ES-I3 (cell line): ENCODE measurements at regions not wholly inside any gene's neighbourhood (a gene's known extent, or its start where the extent isn't known, plus 50 kb on each side); places are given as distances from the start of the nearest gene placed in this dataset.

Source experiments
- H3K36me3 ChIP-seq: 2 replicates; pipeline ENCODE4 v1.6.1; 2013; ENCODE audit warnings: mild to moderate bottlenecking, low read length, control low read depth, moderate library complexity; ENCODE audit not compliant: insufficient read depth
- H3K4me1 ChIP-seq: 2 replicates; pipeline ENCODE4 v1.6.1; 2013; ENCODE audit warnings: mild to moderate bottlenecking, control low read depth, low read length; ENCODE audit not compliant: insufficient read depth
- H3K9ac ChIP-seq: 2 replicates; pipeline ENCODE4 v1.6.1; 2013; ENCODE audit warnings: low read depth, mild to moderate bottlenecking, low read length, moderate library complexity
- H3K9me3 ChIP-seq: 2 replicates; pipeline ENCODE4 v1.6.1; 2013; ENCODE audit warnings: mild to moderate bottlenecking, low read length, moderate library complexity; ENCODE audit not compliant: control insufficient read depth, insufficient read depth

DNA sequence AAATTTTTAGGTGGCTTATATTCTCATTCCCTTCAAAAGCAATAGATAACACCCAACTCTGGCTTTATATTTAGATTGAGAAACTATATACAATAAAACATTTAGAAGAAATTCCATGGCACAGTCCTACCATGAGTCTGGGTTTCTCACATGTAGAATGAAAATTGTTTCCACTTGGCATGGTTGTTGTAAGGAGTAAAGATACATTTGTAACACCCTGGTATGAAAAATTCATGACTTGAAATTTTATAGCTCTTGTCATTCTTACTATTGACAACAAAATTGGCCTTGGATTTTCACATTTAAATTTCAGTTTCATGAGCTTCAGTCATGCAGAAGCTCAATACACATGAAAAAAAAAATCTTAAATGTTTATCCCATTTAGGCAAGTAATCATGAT, 92.5 kb upstream of the CBLN2 start:
- Histone ChIP-seq H3K4me1 (no peaks in the 10 kb centered on the region), H3K9me3 (no peaks in the 10 kb centered on the region), H3K9ac (no peak overlapping the region), H3K36me3 (no peaks in the 10 kb centered on the region)

DNA sequence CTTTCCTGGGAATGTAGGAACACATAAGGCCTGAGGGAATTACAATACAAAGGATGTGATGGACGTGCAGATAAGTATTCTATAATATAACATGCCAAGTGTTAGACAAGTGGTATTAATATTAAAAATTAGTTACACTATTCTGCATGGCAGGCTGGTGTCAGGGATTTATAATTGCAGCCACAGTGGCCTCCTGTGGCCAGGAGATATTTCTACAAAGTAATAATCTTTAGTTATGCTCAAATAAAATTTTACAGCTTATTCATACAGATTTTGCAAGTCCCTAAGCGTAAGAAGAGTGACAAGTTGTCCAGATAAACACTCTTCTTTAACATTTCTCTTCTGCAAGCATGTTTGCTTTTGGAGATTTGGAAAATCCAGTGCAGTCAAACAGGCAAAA, 90.4 kb upstream of the CBLN2 start:
- Histone ChIP-seq H3K4me1 (peaks cover 7% of the 10 kb centered on the region; the same call in 1 of the 2 replicates), H3K9me3 (no peaks in the 10 kb centered on the region), H3K36me3 (no peaks in the 10 kb centered on the region), H3K9ac (no peak overlapping the region)

DNA sequence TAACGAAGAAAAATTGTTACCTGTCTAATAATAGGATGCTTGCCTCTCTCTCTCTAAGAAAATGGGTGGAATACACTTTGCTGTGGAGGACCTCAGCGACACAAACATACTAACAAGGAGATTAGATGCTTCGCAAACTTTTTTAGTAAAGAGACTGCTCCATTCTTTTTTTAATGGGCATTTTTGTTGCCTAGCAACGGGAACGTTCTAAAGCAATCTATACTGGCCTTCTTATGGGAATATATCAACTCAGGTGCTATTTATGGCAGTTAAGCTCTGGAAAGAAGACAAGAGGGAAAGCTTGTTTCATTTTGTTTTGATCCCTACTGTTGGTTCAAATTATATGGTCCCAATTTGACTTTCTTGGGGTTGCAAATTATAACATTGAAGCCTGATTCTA, 86.8 kb upstream of the CBLN2 start:
- Histone ChIP-seq H3K36me3 (no peaks in the 10 kb centered on the region), H3K9me3 (no peaks in the 10 kb centered on the region), H3K4me1 (peaks cover 7% of the 10 kb centered on the region; the same call in 1 of the 2 replicates), H3K9ac (no peak overlapping the region)

DNA sequence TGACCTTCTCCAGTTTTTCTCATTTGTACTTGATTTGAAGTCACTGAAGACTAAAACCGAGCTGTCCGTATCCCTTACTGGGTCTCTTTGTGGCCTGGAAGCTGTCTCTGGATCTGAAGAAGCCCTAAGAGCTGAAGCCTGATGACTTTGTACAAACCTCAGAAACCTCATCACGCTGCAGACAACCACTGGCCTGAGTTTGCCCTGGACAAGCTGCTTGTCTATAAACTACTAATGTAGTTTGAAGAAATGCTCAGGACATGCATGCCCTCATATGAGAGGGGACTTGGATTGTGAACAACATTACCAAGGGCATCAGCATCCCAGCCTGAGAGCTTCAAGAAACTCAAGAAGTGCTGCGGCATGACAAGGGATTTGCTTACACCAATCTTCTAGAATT, 79.3 kb upstream of the CBLN2 start:
- Histone ChIP-seq H3K36me3 (no peaks in the 10 kb centered on the region), H3K4me1 (no peaks in the 10 kb centered on the region), H3K9ac (no peak overlapping the region), H3K9me3 (no peaks in the 10 kb centered on the region)

DNA sequence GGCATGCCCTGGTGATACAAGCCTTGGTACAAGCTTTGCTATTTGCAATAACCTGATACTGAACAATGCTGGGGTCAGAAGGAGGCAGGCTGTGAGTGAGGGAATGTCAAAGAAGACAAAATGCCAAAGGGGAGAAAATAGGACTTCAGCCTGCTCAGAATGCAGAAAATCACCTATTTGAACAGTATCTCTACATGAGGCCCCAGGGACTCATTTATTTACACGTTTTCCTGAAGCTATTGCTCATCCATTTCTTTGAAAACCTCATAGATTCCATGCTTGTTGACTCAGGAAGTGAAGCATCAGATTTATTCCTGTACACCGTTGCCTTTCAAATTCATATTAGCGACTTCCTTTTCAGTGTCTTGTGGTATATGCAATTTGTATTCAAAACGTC, 69.4 kb upstream of the CBLN2 start:
- no peaks in the 10 kb centered on the region for H3K4me1 ChIP-seq
- no peaks in the 10 kb centered on the region for H3K36me3 ChIP-seq
- H3K9ac ChIP-seq = no peak overlapping the region
- H3K9me3 ChIP-seq = no peaks in the 10 kb centered on the region

DNA sequence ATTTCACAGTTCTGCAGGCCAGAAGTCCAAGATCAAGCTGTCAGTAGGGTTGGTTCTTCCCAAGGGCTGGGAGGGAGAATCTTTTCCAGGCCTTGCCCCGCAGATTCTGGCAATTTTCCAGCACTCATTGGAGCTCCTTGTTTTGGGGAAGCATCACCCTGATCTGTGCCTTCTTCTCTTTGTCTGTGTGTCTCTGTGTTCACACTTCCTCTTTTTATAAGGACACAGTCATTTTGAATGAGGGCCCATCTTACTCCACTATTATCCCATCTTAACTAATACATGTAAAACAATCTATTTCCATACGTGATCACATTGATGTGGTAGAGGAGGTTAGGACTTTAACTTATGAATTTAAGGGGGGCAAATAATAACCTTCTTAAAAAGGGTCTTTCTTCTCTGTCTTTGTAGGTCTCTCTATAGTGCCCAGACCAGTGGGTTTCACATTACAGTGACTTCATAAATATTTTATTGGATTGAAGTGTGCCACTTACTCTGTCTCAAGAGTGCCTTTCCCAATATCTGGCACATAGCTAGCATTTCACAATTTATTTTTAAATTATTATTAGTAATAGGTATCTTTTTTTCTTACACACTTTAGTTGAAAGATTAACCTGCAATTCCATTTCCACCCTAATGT, 68.9 kb upstream of the CBLN2 start:
- Histone ChIP-seq H3K9ac (no peak overlapping the region), H3K36me3 (no peaks in the 10 kb centered on the region), H3K4me1 (no peaks in the 10 kb centered on the region)

DNA sequence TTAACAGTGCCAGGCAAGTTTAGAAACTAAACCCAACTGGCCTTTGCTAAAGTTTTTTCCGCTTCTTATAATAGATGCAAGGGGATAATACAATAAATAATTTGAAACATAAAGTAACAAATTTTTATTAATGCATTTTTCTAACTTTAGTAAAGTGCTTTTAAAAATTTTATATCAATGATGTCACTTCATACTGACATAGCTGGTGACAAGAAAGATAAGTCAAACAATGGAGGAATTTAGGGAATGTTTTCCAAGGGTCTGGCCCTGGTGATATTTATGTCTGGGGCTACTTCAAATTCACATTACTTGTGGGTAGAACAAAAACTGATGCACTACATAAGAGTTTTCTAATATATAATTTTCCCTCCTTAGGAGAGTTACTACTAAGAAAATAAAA, 61.2 kb upstream of the CBLN2 start:
- no peaks in the 10 kb centered on the region for H3K9me3 ChIP-seq
- no peaks in the 10 kb centered on the region for H3K4me1 ChIP-seq
- no peak overlapping the region for H3K9ac ChIP-seq
- no peaks in the 10 kb centered on the region for H3K36me3 ChIP-seq

More for the DNA sequence above, 68.9 kb upstream of the CBLN2 start:
- no peaks in the 10 kb centered on the region for H3K9me3 ChIP-seq

DNA sequence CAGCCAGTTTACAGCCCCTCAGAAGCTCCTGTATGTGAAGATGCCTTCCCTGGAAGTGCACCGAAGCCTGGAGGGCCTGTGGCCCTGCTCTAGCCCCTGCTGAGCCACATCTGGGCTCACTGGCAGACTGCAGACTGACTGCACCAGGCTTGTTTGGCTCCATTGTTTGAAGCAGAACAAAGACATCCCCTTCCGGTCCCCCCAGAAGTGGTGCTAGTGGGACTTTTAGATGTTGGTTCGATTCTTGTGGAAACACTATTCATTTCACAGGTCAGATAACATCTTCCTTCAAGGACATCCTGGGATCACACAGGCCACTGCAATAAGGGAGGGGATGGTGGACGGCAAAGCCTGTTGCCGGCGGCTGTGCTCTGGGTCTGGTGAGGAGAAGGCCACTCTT, 57.8 kb upstream of the CBLN2 start:
- no peaks in the 10 kb centered on the region; the same call in 1 of the 2 replicates for H3K9me3 ChIP-seq
- H3K36me3 ChIP-seq = no peaks in the 10 kb centered on the region
- no peaks in the 10 kb centered on the region for H3K4me1 ChIP-seq
- no peak overlapping the region for H3K9ac ChIP-seq

DNA sequence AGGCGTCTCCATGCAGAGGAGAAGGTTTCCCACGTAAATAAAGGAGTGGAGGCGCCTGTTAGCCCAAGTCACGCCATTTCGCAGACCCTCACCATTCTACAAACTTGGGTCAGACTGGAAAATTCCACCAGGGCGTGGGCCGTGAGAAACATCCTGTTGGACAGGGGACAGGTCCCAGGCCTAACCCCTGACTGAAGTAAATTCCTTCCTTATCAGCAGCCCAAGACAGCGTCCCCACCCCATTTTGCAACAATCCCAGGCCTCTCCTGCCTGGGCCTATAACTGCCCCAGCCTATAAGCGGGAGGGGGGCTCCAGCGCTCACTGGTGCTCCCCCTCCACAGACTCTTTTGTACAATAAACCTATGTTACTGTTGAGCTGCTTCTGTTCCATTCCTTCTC, 57.3 kb upstream of the CBLN2 start:
- no peaks in the 10 kb centered on the region; the same call in 1 of the 2 replicates for H3K9me3 ChIP-seq
- H3K36me3 ChIP-seq = no peaks in the 10 kb centered on the region
- no peak overlapping the region for H3K9ac ChIP-seq
- no peaks in the 10 kb centered on the region for H3K4me1 ChIP-seq
